BJ (cell line): ENCODE measurements at regions not wholly inside any gene's neighbourhood (a gene's known extent, or its start where the extent isn't known, plus 50 kb on each side); places are given as distances from the start of the nearest gene placed in this dataset.

ENCODE experiments used
- CTCF ChIA-PET: fragments of 350-600 bp; formaldehyde crosslinking; extraction: SDS; loops from one replicate; lab custom pipeline; 2021; ENCODE audit warnings: antibody characterized with exemption, inconsistent platforms; lab: Yijun Ruan, JAX
- POLR2A ChIA-PET: fragments of 300-600 bp; sonication (Branson Sonifier 250); formaldehyde crosslinking; extraction: SDS; loops from one replicate; lab custom pipeline; 2021; ENCODE audit warnings: antibody characterized with exemption; lab: Charles Lee
- DNase-seq: peaks from one replicate; pipeline ENCODE4 v3.0.0-alpha.2; 2011; ENCODE audit warnings: low read depth
- H3K27me3 ChIP-seq: 2 replicates; pipeline ENCODE4 v1.6.0; 2011; ENCODE audit warnings: low read length; ENCODE audit not compliant: control insufficient read depth, insufficient read depth
- H3K36me3 ChIP-seq: 2 replicates; pipeline ENCODE4 v1.5.1; 2011; ENCODE audit warnings: low read length; ENCODE audit not compliant: control insufficient read depth, insufficient read depth
- H3K4me3 ChIP-seq: 2 replicates; pipeline ENCODE4 v1.5.1; 2011; ENCODE audit warnings: low read depth, mild to moderate bottlenecking, control low read depth, low read length
- TF ChIP-seq, protein P1 (sequence below): IDR thresholded peaks from 2 replicates; pipeline ENCODE4 v1.5.1; 2011; ENCODE audit warnings: low read depth, mild to moderate bottlenecking, control low read depth, inconsistent platforms, low read length, moderate library complexity; ENCODE audit not compliant: insufficient read depth

DNA sequence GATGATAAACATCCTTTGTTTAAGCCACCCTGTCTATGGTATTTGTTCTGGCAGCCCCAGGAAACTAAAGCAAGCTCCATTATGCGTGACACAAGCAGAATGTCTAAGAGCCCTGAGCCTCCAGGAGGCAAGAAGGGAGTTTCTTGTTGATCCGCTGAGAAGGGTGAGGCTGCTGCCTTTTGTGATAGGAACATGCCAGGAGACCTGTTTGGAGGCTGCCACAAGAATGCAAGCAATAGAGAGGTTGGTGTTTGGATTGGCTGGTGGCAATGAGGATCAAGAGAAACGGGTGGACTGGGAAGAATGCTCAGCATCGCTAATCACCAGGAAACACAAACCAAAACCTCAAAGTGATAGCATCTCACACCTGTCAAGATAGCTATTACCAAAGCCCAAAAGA is 104.8 kb downstream of the ASB7 start:
- ChIA-PET POLR2A (no interaction called here), CTCF (interaction anchor here (1.3 kb wide), 1 partner anchor 10 kb away, joined by 3 read pairs; no protein-coding TSS in a partner anchor)
- Histone ChIP-seq H3K27me3 (no peaks in the 10 kb centered on the region), H3K36me3 (no peaks in the 10 kb centered on the region), H3K4me3 (no peak overlapping the region)
- TF ChIP-seq, protein P1, sequence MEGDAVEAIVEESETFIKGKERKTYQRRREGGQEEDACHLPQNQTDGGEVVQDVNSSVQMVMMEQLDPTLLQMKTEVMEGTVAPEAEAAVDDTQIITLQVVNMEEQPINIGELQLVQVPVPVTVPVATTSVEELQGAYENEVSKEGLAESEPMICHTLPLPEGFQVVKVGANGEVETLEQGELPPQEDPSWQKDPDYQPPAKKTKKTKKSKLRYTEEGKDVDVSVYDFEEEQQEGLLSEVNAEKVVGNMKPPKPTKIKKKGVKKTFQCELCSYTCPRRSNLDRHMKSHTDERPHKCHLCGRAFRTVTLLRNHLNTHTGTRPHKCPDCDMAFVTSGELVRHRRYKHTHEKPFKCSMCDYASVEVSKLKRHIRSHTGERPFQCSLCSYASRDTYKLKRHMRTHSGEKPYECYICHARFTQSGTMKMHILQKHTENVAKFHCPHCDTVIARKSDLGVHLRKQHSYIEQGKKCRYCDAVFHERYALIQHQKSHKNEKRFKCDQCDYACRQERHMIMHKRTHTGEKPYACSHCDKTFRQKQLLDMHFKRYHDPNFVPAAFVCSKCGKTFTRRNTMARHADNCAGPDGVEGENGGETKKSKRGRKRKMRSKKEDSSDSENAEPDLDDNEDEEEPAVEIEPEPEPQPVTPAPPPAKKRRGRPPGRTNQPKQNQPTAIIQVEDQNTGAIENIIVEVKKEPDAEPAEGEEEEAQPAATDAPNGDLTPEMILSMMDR = no peak
- no peak for DNase-seq

DNA sequence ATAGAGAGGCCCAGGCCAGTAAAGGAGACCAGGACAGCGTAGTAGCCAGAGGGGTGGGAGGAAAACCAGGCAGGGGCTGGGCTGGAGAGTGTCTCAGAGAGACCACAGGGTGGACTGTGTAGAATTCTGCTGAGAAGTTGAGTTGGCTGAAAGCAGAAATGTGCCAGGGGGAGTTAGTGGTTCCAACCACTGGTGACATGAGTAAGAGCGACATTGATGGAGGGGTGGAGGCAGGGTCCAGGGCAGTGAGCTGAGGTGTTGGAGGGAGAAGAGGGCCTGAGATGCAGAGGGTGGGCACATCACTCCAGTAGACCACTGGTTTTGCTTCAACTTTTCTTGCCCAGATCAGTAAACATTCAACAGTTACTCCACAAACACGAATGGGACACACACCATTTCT is 106.5 kb downstream of the ASB7 start:
- CTCF ChIA-PET = interaction anchor here (1.1 to 2.1 kb wide), 2 partner anchors 36 to 164 kb away, joined by 3 to 6 read pairs; no protein-coding TSS in a partner anchor
- POLR2A ChIA-PET = no interaction called here

DNA sequence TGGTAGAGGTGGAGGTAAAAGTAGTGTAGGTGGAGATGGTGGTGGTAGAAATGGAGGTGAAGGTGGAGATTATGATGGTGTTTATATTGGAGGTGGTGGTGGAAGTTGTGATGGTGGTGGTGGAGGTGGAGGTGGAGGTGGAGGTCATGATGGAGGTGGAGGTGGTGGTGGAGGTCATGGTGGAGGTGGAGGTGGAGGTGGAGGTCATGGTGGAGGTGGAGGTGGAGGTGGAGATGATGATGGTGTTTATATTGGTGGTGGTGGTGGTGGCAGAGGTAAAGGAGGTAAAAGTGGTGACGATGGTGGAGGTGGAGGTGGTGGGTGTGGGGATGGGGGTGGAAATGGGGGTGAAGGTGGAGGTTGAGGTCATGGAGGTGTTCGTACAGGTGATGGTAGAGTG is 107.8 kb downstream of the ASB7 start:
- DNase-seq = no peak
- POLR2A ChIA-PET = no interaction called here
- Histone ChIP-seq H3K36me3 (no peaks in the 10 kb centered on the region), H3K4me3 (no peak overlapping the region), H3K27me3 (no peaks in the 10 kb centered on the region)
- TF ChIP-seq, protein P1 = no peak
- CTCF ChIA-PET = interaction anchor here (1.1 to 2.1 kb wide), 2 partner anchors 38 to 163 kb away, joined by 3 to 6 read pairs; no protein-coding TSS in a partner anchor

More for the DNA sequence above, 106.5 kb downstream of the ASB7 start:
- Histone ChIP-seq H3K36me3 (no peaks in the 10 kb centered on the region), H3K4me3 (no peak overlapping the region), H3K27me3 (no peaks in the 10 kb centered on the region)
- TF ChIP-seq, protein P1 = no peak
- no peak for DNase-seq

DNA sequence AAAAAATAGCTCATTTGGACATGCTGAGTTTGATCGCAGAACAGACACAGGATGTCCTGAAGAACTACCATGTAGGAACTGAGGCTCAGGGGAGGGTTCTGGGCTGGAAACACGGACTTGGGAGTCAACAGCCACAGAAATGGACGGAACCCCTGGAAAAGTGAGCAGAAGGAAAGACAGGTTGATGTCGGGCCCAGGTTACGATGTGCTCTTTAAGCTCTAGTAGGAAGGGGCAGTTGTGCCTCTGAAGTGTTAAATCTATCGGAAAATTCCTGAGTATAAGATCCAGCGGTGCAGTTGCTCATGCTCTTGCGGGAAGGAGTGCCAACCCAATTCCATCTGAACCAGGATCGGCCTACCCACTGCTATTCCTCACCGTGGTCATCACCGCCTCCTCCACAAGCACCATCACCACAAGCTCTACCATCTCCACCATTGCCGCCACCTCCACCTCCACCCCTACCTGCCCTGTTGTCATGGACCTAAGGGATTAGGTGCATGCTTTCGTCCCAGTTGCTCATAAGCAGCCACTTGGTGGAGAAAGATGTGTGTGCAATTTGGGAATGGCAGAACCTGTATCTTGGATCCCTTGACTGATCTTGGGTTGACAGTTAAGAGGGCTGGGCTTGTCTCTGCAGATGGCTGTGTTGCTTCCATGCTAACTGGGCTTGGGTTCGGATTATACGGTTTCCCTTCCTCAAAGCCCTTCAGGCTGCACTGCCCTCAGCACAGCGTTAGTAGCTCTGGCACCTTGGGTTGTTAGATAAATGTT is 108.5 kb downstream of the ASB7 start:
- Histone ChIP-seq H3K27me3 (no peaks in the 10 kb centered on the region), H3K36me3 (no peaks in the 10 kb centered on the region), H3K4me3 (no peak overlapping the region)
- DNase-seq = no peak
- TF ChIP-seq, protein P1 = no peak
- CTCF ChIA-PET = interaction anchor here (0.7 to 2.1 kb wide), 3 partner anchors 20 to 162 kb away, joined by 3 to 6 read pairs (median 4); no protein-coding TSS in a partner anchor
- POLR2A ChIA-PET = no interaction called here

DNA sequence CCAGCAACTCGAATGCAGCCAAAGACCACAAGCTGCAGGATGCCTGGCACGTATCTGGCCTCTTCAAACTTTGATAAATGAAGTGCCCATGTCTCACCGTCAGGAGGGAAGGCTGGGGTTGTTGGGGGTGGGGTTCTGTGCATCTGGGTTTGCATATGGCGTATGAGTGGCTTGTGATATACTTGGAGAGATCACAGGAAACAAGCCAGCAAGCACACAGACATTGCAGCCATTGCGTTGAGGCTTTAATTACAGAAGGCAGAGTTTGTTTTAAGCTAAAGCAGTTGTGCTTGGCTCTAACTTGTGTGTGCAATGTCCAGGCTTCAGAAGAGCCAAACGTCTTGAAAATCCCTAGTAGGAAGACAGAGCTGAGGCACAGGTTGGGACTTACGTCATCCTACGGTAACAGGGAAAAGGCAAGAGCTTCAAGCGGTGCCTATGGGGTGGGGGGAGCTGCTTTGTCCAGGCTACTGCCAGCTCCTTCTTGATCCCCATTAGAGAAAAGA is 109.2 kb downstream of the ASB7 start:
- Histone ChIP-seq H3K27me3 (no peaks in the 10 kb centered on the region), H3K36me3 (no peaks in the 10 kb centered on the region), H3K4me3 (no peak overlapping the region)
- CTCF ChIA-PET = interaction anchor here (0.7 to 1.7 kb wide), 3 partner anchors 20 to 161 kb away, joined by 3 to 4 read pairs (median 4); no protein-coding TSS in a partner anchor
- POLR2A ChIA-PET = interaction anchor here (0.7 kb wide), 1 partner anchor 532 kb away, joined by 3 read pairs; no protein-coding TSS in a partner anchor
- DNase-seq = no peak
- TF ChIP-seq, protein P1 = no peak
